Smooth muscle cell (in vitro differentiated cells): ENCODE measurements at regions not wholly inside any gene's neighbourhood (a gene's known extent, or its start where the extent isn't known, plus 50 kb on each side); places are given as distances from the start of the nearest gene placed in this dataset.

Experiments
- DNase-seq: peaks from one replicate; lab custom pipeline; 2025; ENCODE audit not compliant: unreplicated experiment; lab: John Stamatoyannopoulos, UW
- H2AFZ ChIP-seq: fragments of 200-600 bp; sonication (generic); 2 replicates; pipeline ENCODE4 v1.6.0; 2016; ENCODE audit warnings: antibody characterized with exemption, low read depth, mild to moderate bottlenecking
- H3F3A ChIP-seq: fragments of 200-600 bp; sonication (generic); 2 replicates; pipeline ENCODE4 v1.6.0; 2017; ENCODE audit warnings: antibody characterized with exemption, low read depth
- H3K27ac ChIP-seq: fragments of 200-600 bp; sonication (generic); 2 replicates; pipeline ENCODE4 v1.5.1; 2016; ENCODE audit warnings: low read depth, mild to moderate bottlenecking
- H3K27me3 ChIP-seq: fragments of 200-600 bp; sonication (generic); 2 replicates; pipeline ENCODE4 v1.6.1; 2016; ENCODE audit warnings: low read depth, mild to moderate bottlenecking
- H3K36me3 ChIP-seq: fragments of 200-600 bp; sonication (generic); 2 replicates; pipeline ENCODE4 v1.5.1; 2016; ENCODE audit warnings: low read depth
- H3K4me1 ChIP-seq: fragments of 200-600 bp; sonication (generic); 2 replicates; pipeline ENCODE4 v1.5.1; 2016; ENCODE audit warnings: low read depth
- H3K4me2 ChIP-seq: fragments of 200-600 bp; sonication (generic); 2 replicates; pipeline ENCODE4 v1.6.0; 2016; ENCODE audit warnings: mild to moderate bottlenecking
- H3K4me3 ChIP-seq: fragments of 200-600 bp; sonication (generic); 2 replicates; pipeline ENCODE4 v1.5.1; 2016; ENCODE audit warnings: mild to moderate bottlenecking
- H3K79me2 ChIP-seq: fragments of 200-600 bp; sonication (generic); 2 replicates; pipeline ENCODE4 v1.6.0; 2016; ENCODE audit warnings: low read depth, mild to moderate bottlenecking
- H3K9ac ChIP-seq: fragments of 200-600 bp; sonication (generic); 2 replicates; pipeline ENCODE4 v1.6.0; 2016; ENCODE audit warnings: low read depth
- H3K9me3 ChIP-seq: fragments of 200-600 bp; sonication (generic); replicated peaks from 2 replicates; pipeline ENCODE4 v1.5.1; 2016; ENCODE audit warnings: low read depth
- H4K20me1 ChIP-seq: fragments of 200-600 bp; sonication (generic); 2 replicates; pipeline ENCODE4 v1.6.0; 2016; ENCODE audit warnings: low read depth
- WGBS: methylation state at CpG from one replicate; pipeline ENCODE4 v1.1.7; 2016; ENCODE audit warnings: low lambda C conversion rate; 5-methylcytosine and 5-hydroxymethylcytosine counted together
- TF ChIP-seq, protein P1 (sequence below): fragments of 200-600 bp; sonication (generic); IDR thresholded peaks from 2 replicates; pipeline ENCODE4 v1.5.1; 2017; ENCODE audit warnings: borderline replicate concordance, mild to moderate bottlenecking, antibody characterized with exemption; ENCODE audit not compliant: insufficient read depth, poor library complexity, severe bottlenecking

DNA sequence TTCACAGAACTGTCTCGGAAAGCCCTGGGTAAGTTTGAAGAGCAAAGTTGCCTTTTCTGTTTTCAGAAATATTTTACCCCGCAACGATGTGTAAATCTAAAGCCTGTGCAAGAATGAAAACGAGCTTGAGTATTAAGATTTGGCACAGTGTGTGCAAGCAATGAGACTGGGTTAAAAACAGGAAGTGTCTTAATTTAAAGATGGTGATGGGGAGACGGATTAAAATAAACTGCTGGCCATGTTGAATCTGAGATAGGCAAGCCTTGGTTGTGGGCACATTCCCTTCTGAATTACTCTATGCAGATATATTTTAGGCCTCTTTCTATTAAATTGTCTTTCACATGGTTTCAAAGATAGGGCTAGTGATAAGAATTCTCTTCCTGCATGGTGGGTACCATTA, 294.2 kb upstream of the DMRT1 start:
- Histone ChIP-seq H3F3A (no peaks in the 10 kb centered on the region), H3K9me3 (no peaks in the 10 kb centered on the region), H3K4me3 (no peak overlapping the region), H3K4me1 (no peaks in the 10 kb centered on the region), H4K20me1 (no peaks in the 10 kb centered on the region), H3K9ac (no peak overlapping the region), H3K27ac (no peak overlapping the region), H3K27me3 (no peaks in the 10 kb centered on the region), H3K36me3 (no peaks in the 10 kb centered on the region), H3K4me2 (peak overlapping the region; percentile 72), H2AFZ (peak overlapping the region; percentile 19), H3K79me2 (no peaks in the 10 kb centered on the region)
- 76% methylated on average over 5 of the region's 5 CpGs for WGBS
- no peak for DNase-seq
- TF ChIP-seq, protein P1, sequence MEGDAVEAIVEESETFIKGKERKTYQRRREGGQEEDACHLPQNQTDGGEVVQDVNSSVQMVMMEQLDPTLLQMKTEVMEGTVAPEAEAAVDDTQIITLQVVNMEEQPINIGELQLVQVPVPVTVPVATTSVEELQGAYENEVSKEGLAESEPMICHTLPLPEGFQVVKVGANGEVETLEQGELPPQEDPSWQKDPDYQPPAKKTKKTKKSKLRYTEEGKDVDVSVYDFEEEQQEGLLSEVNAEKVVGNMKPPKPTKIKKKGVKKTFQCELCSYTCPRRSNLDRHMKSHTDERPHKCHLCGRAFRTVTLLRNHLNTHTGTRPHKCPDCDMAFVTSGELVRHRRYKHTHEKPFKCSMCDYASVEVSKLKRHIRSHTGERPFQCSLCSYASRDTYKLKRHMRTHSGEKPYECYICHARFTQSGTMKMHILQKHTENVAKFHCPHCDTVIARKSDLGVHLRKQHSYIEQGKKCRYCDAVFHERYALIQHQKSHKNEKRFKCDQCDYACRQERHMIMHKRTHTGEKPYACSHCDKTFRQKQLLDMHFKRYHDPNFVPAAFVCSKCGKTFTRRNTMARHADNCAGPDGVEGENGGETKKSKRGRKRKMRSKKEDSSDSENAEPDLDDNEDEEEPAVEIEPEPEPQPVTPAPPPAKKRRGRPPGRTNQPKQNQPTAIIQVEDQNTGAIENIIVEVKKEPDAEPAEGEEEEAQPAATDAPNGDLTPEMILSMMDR = no peak

DNA sequence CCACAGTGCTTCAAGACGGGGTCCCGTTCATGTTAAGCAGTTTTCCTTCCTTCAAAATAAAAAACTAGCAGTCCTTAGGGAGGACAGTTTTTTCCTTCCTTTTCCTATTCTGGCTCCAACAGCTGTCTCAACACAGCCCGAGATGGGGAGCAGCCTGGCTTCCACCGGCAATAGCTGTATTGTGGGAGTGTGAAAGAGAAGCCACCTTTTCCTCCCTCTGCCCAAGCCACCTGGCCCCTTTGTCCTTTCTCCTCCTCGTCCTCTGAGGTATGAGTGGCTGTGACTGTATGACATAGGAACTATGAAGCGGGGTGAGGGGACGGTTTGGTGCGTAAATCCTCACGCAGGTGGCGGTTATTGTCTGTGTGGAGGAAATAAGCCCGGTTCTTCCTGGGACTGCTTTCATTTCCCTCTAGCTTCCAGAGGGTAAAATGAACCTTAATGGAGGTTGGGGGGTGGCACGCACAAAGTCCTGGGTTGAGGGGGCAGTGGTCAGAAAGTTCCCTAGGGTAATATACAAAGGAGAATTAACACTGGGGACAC, 292.0 kb upstream of the DMRT1 start:
- no peaks in the 10 kb centered on the region for H3K9me3 ChIP-seq
- H3K27ac ChIP-seq = no peak overlapping the region
- WGBS = 95% methylated on average over 12 of the region's 12 CpGs

DNA sequence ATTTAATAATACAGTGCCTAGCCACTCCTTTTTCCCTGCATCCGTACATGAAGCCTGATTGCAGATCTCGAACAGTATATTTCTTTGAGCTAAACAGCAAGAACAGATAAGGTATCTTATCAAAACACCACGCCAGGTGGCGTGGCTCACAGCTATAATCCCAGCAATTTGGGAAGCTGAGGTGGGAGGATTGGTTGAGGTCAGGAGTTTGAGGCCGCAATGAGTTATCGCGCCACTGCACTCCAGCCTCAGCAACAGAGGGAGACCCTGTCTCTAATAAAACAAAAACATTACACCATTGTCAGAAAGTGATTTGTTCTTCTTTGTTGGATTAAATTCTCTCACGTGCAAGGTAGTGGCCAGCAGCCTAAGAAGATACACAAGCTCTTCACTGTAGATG, 291.2 kb upstream of the DMRT1 start:
- Histone ChIP-seq H3K27me3 (no peaks in the 10 kb centered on the region), H3K9ac (no peak overlapping the region), H4K20me1 (no peaks in the 10 kb centered on the region), H3F3A (no peaks in the 10 kb centered on the region), H3K4me3 (no peak overlapping the region), H3K9me3 (no peaks in the 10 kb centered on the region), H3K4me2 (no peak overlapping the region), H3K79me2 (no peaks in the 10 kb centered on the region), H2AFZ (no peak overlapping the region), H3K4me1 (no peaks in the 10 kb centered on the region), H3K36me3 (no peaks in the 10 kb centered on the region), H3K27ac (no peak overlapping the region)
- TF ChIP-seq, protein P1 = no peak
- DNase-seq = no peak
- 91% methylated on average over 8 of the region's 8 CpGs for WGBS

More for the DNA sequence above, 292.0 kb upstream of the DMRT1 start:
- TF ChIP-seq, protein P1 = no peak
- Histone ChIP-seq H3K4me1 (no peaks in the 10 kb centered on the region), H3K79me2 (no peaks in the 10 kb centered on the region), H2AFZ (no peak overlapping the region), H3F3A (no peaks in the 10 kb centered on the region), H3K36me3 (no peaks in the 10 kb centered on the region), H3K9ac (no peak overlapping the region), H3K4me3 (no peak overlapping the region), H3K4me2 (no peak overlapping the region), H3K27me3 (no peaks in the 10 kb centered on the region), H4K20me1 (no peaks in the 10 kb centered on the region)
- DNase-seq = no peak

DNA sequence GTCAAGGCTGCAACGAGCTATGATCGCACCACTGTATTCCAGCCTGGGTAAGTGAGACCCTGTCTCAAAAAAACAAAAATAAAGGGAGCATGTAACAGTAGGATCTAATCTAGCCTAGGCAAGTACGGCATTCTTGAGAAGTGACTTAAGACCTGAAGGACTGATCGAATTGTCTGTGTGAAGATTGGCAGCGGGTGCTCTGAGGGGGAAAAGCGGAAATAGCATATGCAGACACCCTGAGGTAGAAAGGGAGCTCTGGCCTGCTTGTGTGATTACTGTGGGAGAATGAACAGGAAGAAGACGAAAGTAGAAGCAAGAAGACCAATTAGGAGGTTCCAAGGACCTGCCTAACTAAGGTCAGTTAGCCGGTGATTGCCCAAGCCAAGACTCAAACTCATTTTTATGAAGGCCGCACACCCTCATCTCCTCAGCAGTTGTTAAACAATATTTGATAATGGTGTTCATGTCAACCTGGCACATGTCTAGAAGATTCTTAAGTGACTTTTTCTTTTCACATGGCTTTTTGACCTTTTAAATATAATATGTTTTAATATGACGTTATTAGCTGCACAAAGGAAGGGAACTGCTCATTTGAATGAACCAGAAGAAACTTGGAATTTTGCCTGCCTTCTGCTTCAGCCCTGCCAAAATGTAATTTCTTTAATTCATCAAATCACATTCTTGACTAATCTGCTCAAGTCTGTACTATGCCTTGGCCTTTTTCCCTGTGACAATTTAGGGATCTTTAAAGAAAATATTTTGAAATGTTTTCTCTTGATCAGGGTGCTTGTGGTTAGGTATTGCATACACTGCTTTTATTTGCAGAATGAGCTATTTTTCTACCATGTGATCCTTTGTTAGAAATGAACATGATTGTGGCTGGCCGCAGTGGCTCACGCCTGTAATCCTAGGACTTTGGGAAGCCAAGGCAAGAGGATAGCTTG, 289.2 kb upstream of the DMRT1 start:
- no peak overlapping the region for H3K27ac ChIP-seq
- H3K4me1 ChIP-seq = no peaks in the 10 kb centered on the region
- H3K36me3 ChIP-seq = no peaks in the 10 kb centered on the region
- no peak overlapping the region for H2AFZ ChIP-seq
- 93% methylated on average over 12 of the region's 12 CpGs for WGBS
- H3F3A ChIP-seq = no peaks in the 10 kb centered on the region
- H3K27me3 ChIP-seq = no peaks in the 10 kb centered on the region
- H3K79me2 ChIP-seq = no peaks in the 10 kb centered on the region
- no peaks in the 10 kb centered on the region for H3K9me3 ChIP-seq
- DNase-seq = no peak
- TF ChIP-seq, protein P1 = no peak
- no peak overlapping the region for H3K9ac ChIP-seq
- H3K4me3 ChIP-seq = no peak overlapping the region
- H4K20me1 ChIP-seq = no peaks in the 10 kb centered on the region
- no peak overlapping the region for H3K4me2 ChIP-seq
